ENCODE measurements at regions not wholly inside any gene's neighbourhood (a gene's known extent, or its start where the extent isn't known, plus 50 kb on each side); places are given as distances from the start of the nearest gene placed in this dataset.

DNA sequence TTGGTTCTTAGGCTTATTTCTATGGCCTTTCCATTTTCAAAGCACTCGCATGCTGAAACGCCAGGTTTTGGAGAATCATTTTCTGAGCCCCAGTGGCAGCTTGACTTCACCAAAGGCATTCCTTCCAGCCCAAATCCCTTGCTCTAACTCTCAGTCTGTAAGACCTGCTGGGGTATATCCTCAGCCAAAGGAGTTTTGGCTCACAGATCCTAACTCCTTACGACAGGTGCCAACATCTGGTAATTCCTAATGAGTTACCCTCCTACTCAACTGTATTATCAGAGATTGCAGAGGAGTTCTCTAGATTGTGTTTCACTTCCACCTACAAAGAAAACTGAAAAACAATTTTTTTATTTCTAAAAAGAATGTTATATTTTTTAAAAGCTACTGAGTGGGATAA lies 79.0 kb upstream of the RAB27B start:
- Histone ChIP-seq H3K9me3 (ENCODE audit: control insufficient read depth, insufficient read depth, low read length) (no peaks in the 10 kb centered on the region), H3K27ac (ENCODE audit: low read depth, low read length) (no peak overlapping the region), H3K27me3 (ENCODE audit: control insufficient read depth, insufficient read depth, low read length) (no peaks in the 10 kb centered on the region), H3K4me3 (ENCODE audit: low read depth, low read length) (no peak overlapping the region)
- no peak for DNase-seq (ENCODE audit: low read depth, low spot score)
- TF ChIP-seq, protein P1, sequence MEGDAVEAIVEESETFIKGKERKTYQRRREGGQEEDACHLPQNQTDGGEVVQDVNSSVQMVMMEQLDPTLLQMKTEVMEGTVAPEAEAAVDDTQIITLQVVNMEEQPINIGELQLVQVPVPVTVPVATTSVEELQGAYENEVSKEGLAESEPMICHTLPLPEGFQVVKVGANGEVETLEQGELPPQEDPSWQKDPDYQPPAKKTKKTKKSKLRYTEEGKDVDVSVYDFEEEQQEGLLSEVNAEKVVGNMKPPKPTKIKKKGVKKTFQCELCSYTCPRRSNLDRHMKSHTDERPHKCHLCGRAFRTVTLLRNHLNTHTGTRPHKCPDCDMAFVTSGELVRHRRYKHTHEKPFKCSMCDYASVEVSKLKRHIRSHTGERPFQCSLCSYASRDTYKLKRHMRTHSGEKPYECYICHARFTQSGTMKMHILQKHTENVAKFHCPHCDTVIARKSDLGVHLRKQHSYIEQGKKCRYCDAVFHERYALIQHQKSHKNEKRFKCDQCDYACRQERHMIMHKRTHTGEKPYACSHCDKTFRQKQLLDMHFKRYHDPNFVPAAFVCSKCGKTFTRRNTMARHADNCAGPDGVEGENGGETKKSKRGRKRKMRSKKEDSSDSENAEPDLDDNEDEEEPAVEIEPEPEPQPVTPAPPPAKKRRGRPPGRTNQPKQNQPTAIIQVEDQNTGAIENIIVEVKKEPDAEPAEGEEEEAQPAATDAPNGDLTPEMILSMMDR (IDR thresholded peaks at IDR 0.05; ENCODE audit: low read depth, low read length) = no peak
- POLR2A ChIA-PET = no interaction called here
- CTCF ChIA-PET = no interaction called here

DNA sequence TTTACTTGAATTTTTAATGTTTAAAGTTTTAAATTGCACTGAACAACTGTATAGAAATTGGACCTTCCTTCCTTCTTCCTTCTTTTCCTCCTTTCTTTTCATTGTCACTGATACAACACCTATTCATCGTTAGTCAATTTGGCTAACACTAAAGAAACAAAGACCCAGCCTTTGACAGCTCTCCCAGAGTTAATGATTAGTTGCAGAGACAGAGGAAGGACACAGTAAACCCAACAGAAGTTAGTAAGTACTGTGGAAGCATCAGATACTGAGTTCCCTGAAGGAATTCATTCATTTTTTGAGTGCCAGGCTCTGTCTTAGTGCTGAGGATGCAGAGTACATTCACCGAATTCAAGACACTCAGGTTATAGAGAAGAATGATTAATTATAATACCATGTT lies 77.9 kb upstream of the RAB27B start:
- H3K27me3 ChIP-seq (ENCODE audit: control insufficient read depth, insufficient read depth, low read length) = no peaks in the 10 kb centered on the region
- CTCF ChIA-PET = no interaction called here
- no peak overlapping the region for H3K4me3 ChIP-seq (ENCODE audit: low read depth, low read length)
- POLR2A ChIA-PET = no interaction called here
- TF ChIP-seq, protein P1 (IDR thresholded peaks at IDR 0.05; ENCODE audit: low read depth, low read length) = no peak
- no peak for DNase-seq (ENCODE audit: low read depth, low spot score)
- no peaks in the 10 kb centered on the region for H3K9me3 ChIP-seq (ENCODE audit: control insufficient read depth, insufficient read depth, low read length)
- H3K27ac ChIP-seq (ENCODE audit: low read depth, low read length) = no peak overlapping the region

DNA sequence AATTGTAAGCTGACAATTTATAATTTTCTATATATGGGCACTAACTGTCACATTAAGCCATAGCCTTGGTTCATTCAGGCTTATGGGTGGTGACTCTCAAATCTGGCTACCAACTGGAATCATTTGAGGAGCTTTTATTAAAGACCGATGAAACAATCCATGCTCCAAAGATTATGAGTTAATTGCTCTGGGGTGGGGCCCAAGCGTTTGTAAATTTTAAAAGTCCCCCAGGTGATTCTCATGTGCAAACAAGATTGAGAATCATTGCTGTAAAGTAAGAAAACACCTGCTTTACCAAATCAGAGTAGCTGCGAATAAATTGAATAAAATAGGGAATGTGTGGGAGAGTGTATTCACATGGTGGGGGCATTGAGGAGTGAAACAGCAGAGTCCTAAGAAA lies 76.1 kb upstream of the RAB27B start:
- Histone ChIP-seq H3K27ac (ENCODE audit: low read depth, low read length) (no peak overlapping the region), H3K27me3 (ENCODE audit: control insufficient read depth, insufficient read depth, low read length) (no peaks in the 10 kb centered on the region), H3K4me3 (ENCODE audit: low read depth, low read length) (no peak overlapping the region), H3K9me3 (ENCODE audit: control insufficient read depth, insufficient read depth, low read length) (no peaks in the 10 kb centered on the region)
- ChIA-PET CTCF (interaction anchor here (0.8 kb wide), 1 partner anchor 231 kb away, joined by 6 read pairs; no protein-coding TSS in a partner anchor), POLR2A (no interaction called here)
- no peak for DNase-seq (ENCODE audit: low read depth, low spot score)
- TF ChIP-seq, protein P1 (IDR thresholded peaks at IDR 0.05; ENCODE audit: low read depth, low read length) = no peak

DNA sequence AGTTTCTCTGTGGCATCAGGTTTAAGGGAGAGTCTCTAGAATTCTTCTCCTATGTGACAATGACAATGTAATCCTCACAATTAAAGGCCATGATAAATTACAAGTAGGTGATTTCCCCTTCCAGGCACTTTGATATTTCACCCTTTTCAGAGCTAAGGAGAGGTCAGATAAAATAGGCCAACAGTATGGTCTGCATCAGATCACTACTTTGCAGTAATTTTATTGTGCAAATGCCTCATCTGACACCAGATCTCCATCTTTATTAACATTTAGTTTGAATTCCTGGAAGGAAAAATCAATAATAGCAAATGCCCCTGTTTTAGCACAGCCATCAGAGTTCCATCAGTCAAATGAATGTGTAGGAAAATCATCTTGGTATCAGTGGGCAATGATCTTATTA lies 72.8 kb upstream of the RAB27B start:
- DNase-seq (ENCODE audit: low read depth, low spot score) = no peak
- CTCF ChIA-PET = no interaction called here
- Histone ChIP-seq H3K27ac (ENCODE audit: low read depth, low read length) (no peak overlapping the region), H3K27me3 (ENCODE audit: control insufficient read depth, insufficient read depth, low read length) (no peaks in the 10 kb centered on the region), H3K4me3 (ENCODE audit: low read depth, low read length) (no peak overlapping the region), H3K9me3 (ENCODE audit: control insufficient read depth, insufficient read depth, low read length) (no peaks in the 10 kb centered on the region; the same call in 1 of the 2 replicates)
- TF ChIP-seq, protein P1 (IDR thresholded peaks at IDR 0.05; ENCODE audit: low read depth, low read length) = no peak
- POLR2A ChIA-PET = no interaction called here

DNA sequence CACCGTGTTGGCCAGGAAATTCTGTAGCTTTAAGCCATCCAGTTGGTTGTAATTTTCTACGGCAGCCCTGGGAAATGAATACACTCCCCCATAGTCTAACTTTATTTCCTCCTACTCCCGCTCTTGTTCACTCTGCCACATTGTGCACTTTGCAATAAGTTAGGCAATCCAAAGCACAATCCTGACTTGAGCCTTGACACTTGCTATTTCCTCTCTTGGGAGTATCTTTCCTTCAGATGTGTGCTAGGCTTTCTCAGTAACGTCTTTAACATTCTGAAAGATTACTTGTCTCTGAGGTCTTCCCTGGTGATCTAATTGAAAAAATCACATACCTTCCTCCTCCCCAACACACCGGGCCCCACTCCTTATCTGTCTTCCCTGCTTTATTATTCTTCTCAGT lies 65.9 kb upstream of the RAB27B start:
- TF ChIP-seq, protein P1 (IDR thresholded peaks at IDR 0.05; ENCODE audit: low read depth, low read length) = no peak
- no peak overlapping the region for H3K27ac ChIP-seq (ENCODE audit: low read depth, low read length)
- no peak for DNase-seq (ENCODE audit: low read depth, low spot score)
- H3K27me3 ChIP-seq (ENCODE audit: control insufficient read depth, insufficient read depth, low read length) = no peaks in the 10 kb centered on the region
- ChIA-PET CTCF (no interaction called here), POLR2A (no interaction called here)
- no peaks in the 10 kb centered on the region; the same call in 1 of the 2 replicates for H3K9me3 ChIP-seq (ENCODE audit: control insufficient read depth, insufficient read depth, low read length)
- no peak overlapping the region for H3K4me3 ChIP-seq (ENCODE audit: low read depth, low read length)
